T-cell (primary cell): ENCODE measurements at regions not wholly inside any gene's neighbourhood (a gene's known extent, or its start where the extent isn't known, plus 50 kb on each side); places are given as distances from the start of the nearest gene placed in this dataset.

Source experiments
- ATAC-seq, 4 experiments: fragments of 200-7000 bp in 3 of 4; fragments of 150-1000 bp in 1 of 4; cut with Tn5 transposase; replicated peaks in 1 of 4; 1 replicate in 3 of 4; 2 replicates in 1 of 4; pipeline ENCODE4 v1.10.0; 2021; ENCODE audit warnings: moderate library complexity in 3 of 4, mild to moderate bottlenecking in 2 of 4, moderate number of reproducible peaks in 1 of 4
- CTCF ChIA-PET, 2 donors: fragments of 300-600 bp; sonication (Branson Sonifier 250); formaldehyde crosslinking; loops; one replicate each; lab custom pipeline; 2022; ENCODE audit warnings: antibody characterized with exemption in 2 of 2; lab: Charles Lee
- POLR2A ChIA-PET, 2 donors: fragments of 300-600 bp; sonication (Branson Sonifier 250); formaldehyde crosslinking; loops; one replicate each; lab custom pipeline; 2022; ENCODE audit warnings: antibody characterized with exemption in 2 of 2; lab: Charles Lee
- DNase-seq, 35 experiments: peaks; one replicate each; pipeline versions ENCODE4 v3.0.0 to v3.0.0-alpha.2; 2013 to 2023
- H3K27ac ChIP-seq: one replicate; pipeline ENCODE4 v1.5.1; 2013; ENCODE audit warnings: low read length
- H3K27me3 ChIP-seq, 2 experiments: replicated peaks in 1 of 2; 1 replicate in 1 of 2; 2 replicates in 1 of 2; pipeline versions ENCODE4 v1.6.1 to v1.7.0; 2013; ENCODE audit warnings: low read length in 1 of 2, mixed read lengths in 1 of 2; ENCODE audit not compliant: control insufficient read depth in 2 of 2, insufficient read depth in 2 of 2; ENCODE audit errors: extremely low read depth in 1 of 2
- H3K36me3 ChIP-seq, 2 donors: 1 replicate in 1 of 2; 2 replicates in 1 of 2; pipeline versions ENCODE4 v1.6.1 to v1.7.0; 2013; ENCODE audit warnings: low read length in 1 of 2; ENCODE audit not compliant: control insufficient read depth in 2 of 2, insufficient read depth in 1 of 2; ENCODE audit errors: extremely low read depth in 1 of 2
- H3K4me1 ChIP-seq, 2 experiments: 1 replicate in 1 of 2; 2 replicates in 1 of 2; pipeline versions ENCODE4 v1.6.1 to v1.7.0; 2013; ENCODE audit warnings: low read length in 2 of 2, mixed read lengths in 1 of 2; ENCODE audit not compliant: insufficient read depth in 2 of 2, control insufficient read depth in 1 of 2; ENCODE audit errors: extremely low read depth in 1 of 2
- H3K4me3 ChIP-seq, 2 donors: 1 replicate in 1 of 2; 2 replicates in 1 of 2; pipeline versions ENCODE4 v1.5.1 to v1.7.0; 2013; ENCODE audit warnings: mild to moderate bottlenecking in 2 of 2, low read length in 1 of 2, moderate library complexity in 1 of 2; ENCODE audit not compliant: control insufficient read depth in 1 of 2; ENCODE audit errors: extremely low read depth in 1 of 2
- H3K9me3 ChIP-seq: 2 replicates; pipeline ENCODE4 v1.7.0; 2013
- H3K27ac Mint-ChIP-seq, 2 donors: one replicate each; pipeline ENCODE4 v1.8.0; 2020 to 2021; ENCODE audit warnings: mild to moderate bottlenecking in 2 of 2, mixed read lengths in 2 of 2
- H3K27me3 Mint-ChIP-seq, 2 donors: one replicate each; pipeline ENCODE4 v1.8.0; 2021 to 2022; ENCODE audit warnings: mixed read lengths in 2 of 2
- H3K36me3 Mint-ChIP-seq: one replicate; pipeline ENCODE4 v1.8.0; 2021; ENCODE audit warnings: mixed read lengths
- H3K4me1 Mint-ChIP-seq, 3 donors: one replicate each; pipeline ENCODE4 v1.8.0; 2020 to 2022; ENCODE audit warnings: mixed read lengths in 3 of 3, mild to moderate bottlenecking in 1 of 3
- H3K4me3 Mint-ChIP-seq, 3 donors: one replicate each; pipeline ENCODE4 v1.8.0; 2020 to 2022; ENCODE audit warnings: mild to moderate bottlenecking in 3 of 3, mixed read lengths in 3 of 3, moderate library complexity in 3 of 3
- H3K9me3 Mint-ChIP-seq, 3 donors: one replicate each; pipeline ENCODE4 v1.8.0; 2020 to 2022; ENCODE audit warnings: mixed read lengths in 3 of 3
- WGBS: methylation state at CpG from one replicate; pipeline ENCODE4 v1.1.5; 2013; ENCODE audit warnings: missing lambda C conversion rate; ENCODE audit not compliant: insufficient coverage; 5-methylcytosine and 5-hydroxymethylcytosine counted together

DNA sequence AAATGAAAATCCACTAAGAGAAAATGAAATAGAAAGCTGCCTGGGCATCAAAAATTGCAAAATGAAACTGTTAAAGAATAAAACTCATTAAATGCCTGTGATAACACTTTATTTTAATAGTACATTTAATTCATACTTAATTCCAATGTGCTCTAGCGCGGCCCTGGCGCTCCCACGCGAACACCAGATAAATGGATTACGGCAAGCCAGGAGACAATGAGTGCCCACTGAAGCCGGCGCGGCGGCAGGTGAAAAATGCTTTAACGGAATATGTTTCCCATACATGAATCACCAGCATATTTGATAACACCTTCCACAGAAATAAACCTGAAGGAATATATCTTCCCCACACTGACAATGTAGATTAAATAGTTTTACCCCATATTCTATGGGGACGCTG is 245.5 kb downstream of the RBFOX3 start:
- Histone ChIP-seq H3K27me3 (peaks cover 0 to 54% of the 10 kb centered on the region in 2 experiments), H3K9me3 (no peaks in the 10 kb centered on the region), H3K4me1 (no peaks in the 10 kb centered on the region), H3K36me3 (no peaks in the 10 kb centered on the region), H3K4me3 (no peak overlapping the region), H3K27ac (no peak overlapping the region)
- no peak for DNase-seq
- ChIA-PET CTCF (no interaction called here), POLR2A (no interaction called here)
- no peaks in the 10 kb centered on the region for H3K9me3 Mint-ChIP-seq
- H3K4me3 Mint-ChIP-seq: no peak overlapping the region
- no peaks in the 10 kb centered on the region for H3K4me1 Mint-ChIP-seq
- no peaks in the 10 kb centered on the region for H3K36me3 Mint-ChIP-seq
- no peak overlapping the region for H3K27ac Mint-ChIP-seq
- ATAC-seq: no peak
- 97% methylated on average over 10 of the region's 12 CpGs for WGBS
- H3K27me3 Mint-ChIP-seq: peaks cover 17 to 26% of the 10 kb centered on the region in 2 donors

DNA sequence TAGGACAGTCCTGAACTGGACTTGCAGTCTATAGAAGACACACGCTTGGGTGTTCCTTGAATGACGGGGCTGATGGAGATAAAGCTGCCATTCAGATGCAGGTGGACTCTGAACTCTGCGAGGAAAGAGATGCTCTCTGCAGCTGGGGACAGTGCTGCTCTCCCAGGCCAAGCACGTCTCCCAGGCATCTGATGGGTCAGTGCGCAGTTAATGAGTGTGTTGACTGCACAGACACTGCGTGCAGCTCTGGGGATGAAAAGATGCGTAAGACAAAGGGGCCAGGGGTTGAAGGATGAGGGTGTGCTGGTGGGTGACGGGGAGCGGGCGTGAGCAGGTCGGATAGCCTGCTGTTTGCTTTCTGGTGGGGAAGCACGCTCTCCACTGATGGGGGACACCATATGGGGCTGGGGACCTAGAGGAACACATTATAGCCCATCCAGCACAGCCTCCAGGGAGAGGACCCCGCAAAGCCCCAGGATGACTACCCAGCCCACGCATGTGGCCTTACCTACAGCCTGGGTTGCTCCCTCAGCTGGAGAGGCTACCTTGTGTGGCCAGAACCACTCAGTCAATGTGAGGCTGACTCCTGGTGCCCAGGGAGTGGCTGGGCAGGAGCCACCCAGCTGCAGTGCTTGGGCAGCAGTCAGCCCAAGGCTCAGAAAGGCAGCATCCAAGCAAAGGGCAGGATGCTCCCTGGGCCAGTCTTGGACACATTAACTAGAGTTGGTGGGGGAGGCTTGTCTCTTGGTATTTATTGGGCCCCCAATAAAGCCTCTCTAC is 246.3 kb downstream of the RBFOX3 start:
- Mint-ChIP-seq H3K27ac (no peak overlapping the region), H3K4me1 (no peaks in the 10 kb centered on the region), H3K9me3 (no peaks in the 10 kb centered on the region), H3K4me3 (no peak overlapping the region), H3K27me3 (peaks cover 15 to 28% of the 10 kb centered on the region in 2 donors), H3K36me3 (no peaks in the 10 kb centered on the region)
- whole genome bisulfite sequencing: 79% methylated on average over 13 of the region's 14 CpGs
- no peak overlapping the region for H3K4me3 ChIP-seq
- DNase-seq (no peak), ATAC-seq (no peak)
- no peak overlapping the region for H3K27ac ChIP-seq
- no peaks in the 10 kb centered on the region for H3K36me3 ChIP-seq
- H3K9me3 ChIP-seq: no peaks in the 10 kb centered on the region
- H3K4me1 ChIP-seq: no peaks in the 10 kb centered on the region
- peaks cover 0 to 53% of the 10 kb centered on the region in 2 experiments for H3K27me3 ChIP-seq
- ChIA-PET POLR2A (no interaction called here), CTCF (no interaction called here)

DNA sequence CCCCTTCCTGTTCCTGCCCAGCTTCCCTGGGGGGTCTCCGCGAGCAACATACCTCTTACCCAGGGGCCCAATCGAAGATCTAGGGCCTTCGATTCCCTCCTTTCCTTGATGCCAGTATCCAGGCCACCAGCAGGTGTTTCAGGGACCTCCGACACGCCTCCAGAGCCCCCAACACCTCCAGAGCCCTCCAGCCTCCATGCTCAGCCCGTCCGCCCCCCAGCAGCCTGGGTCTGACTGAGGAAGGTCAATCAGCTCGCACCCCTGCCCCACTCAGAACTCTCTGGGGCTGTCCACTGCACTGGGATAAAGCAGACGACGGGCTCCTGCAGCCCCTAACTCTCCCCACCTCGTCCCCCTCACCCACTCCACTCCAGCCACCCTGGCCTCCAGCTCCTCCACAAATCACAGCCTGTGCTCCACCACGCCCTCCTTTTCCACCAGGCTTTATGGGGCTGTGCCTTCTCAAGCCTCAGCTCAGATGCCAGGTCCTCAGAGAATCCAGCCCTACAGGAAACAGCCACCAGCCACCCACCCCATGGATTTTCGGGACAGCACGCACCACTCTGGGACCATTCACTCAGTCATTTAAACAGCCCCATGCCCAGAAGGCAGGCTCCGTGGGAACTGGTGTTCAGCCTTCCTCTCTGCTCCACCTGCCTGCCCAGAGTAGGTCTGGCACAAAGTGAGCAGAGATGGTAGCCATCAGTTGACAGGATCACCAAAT is 247.1 kb downstream of the RBFOX3 start:
- peaks cover 0 to 51% of the 10 kb centered on the region in 2 experiments for H3K27me3 ChIP-seq
- peaks cover 20 to 33% of the 10 kb centered on the region in 2 donors for H3K27me3 Mint-ChIP-seq
- DNase-seq: no peak
- no peak overlapping the region for H3K27ac Mint-ChIP-seq
- H3K9me3 ChIP-seq: no peaks in the 10 kb centered on the region
- H3K4me1 Mint-ChIP-seq: no peaks in the 10 kb centered on the region
- ChIA-PET CTCF (no interaction called here), POLR2A (no interaction called here)
- 71% methylated on average over 16 of the region's 16 CpGs for WGBS
- no peaks in the 10 kb centered on the region for H3K9me3 Mint-ChIP-seq
- no peak for ATAC-seq
- H3K36me3 Mint-ChIP-seq: no peaks in the 10 kb centered on the region
- no peak overlapping the region for H3K27ac ChIP-seq
- no peaks in the 10 kb centered on the region for H3K36me3 ChIP-seq
- no peak overlapping the region for H3K4me3 ChIP-seq
- no peak overlapping the region for H3K4me3 Mint-ChIP-seq
- no peaks in the 10 kb centered on the region for H3K4me1 ChIP-seq

DNA sequence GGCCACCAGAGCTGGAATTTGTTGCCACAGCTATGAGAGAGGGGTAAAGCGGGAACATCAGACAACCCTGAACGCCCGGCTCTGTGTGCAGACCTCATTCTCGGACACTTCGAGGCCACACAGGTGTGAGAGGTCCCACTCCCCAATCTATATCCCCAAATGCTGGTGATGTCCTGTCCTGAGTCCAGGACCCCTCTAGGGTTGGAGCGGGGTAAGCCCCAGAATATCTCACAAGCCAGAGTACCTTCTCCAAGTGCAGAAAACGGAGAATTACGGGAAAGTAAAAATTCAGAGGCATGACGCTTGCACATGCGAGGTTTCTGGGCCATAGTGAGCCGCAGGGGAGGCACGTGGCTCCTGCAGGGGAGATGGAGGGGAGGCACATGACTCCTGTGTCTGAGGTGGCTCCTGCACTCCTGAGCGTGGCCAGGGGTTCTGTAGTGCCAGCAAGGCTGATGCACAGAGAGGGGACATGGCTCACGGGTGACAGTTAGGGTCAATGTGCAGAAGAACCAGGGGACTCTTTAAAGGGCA is 248.0 kb downstream of the RBFOX3 start:
- CTCF ChIA-PET: no interaction called here

DNA sequence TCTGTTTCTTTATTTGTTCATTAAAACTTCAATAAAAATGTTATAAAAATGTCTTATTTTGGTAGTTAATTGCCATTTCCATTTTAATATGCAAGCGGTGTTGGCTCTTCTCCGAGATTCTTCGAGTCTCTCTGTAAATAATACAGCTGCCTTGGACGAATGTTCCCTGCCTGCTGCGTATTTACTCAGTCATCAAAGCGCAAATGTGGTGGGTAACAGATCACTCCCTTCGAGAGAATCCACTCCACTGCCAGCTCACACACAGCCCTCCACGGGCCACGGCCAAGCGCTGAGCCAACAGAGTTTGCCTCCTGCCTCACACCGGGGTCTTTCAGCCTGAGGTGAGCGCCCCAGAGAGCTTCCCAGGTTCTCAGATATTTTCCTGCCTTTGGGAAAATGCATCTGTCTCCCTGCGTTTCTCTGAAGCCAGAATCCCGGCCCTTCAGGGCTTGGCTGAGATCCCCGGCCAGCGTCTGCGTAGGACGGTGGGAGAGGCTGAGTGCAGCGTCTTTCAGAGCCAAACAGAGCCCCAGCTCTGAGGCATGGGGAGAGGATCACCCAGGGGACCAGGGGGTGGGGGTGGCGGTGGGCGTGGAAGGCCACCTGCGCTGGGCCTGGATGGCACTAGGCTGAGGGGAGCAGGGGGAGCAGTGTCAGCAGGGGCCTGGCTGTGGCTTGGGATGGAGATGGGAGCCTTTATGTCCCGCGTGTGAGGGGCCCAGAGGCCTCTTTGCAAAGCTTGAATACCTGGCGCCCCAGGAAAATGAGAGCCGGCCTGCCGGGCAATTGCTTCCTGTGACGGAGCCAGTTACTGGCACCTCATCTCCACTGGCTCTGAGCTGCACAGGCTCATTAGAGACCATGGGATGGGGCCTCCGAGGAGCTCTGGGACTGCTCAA is 248.7 kb downstream of the RBFOX3 start:
- H3K9me3 Mint-ChIP-seq: no peaks in the 10 kb centered on the region
- Histone ChIP-seq H3K4me1 (no peaks in the 10 kb centered on the region), H3K9me3 (no peaks in the 10 kb centered on the region), H3K4me3 (no peak overlapping the region), H3K36me3 (no peaks in the 10 kb centered on the region), H3K27me3 (peaks cover 0 to 55% of the 10 kb centered on the region in 2 experiments), H3K27ac (no peak overlapping the region)
- DNase-seq (no peak), ATAC-seq (no peak)
- H3K4me3 Mint-ChIP-seq: no peak overlapping the region
- WGBS: 61% methylated on average over 28 of the region's 29 CpGs
- H3K36me3 Mint-ChIP-seq: no peaks in the 10 kb centered on the region
- POLR2A ChIA-PET: no interaction called here
- CTCF ChIA-PET: no interaction called here
- H3K27me3 Mint-ChIP-seq: peaks cover 21 to 41% of the 10 kb centered on the region in 2 donors
- H3K4me1 Mint-ChIP-seq: no peaks in the 10 kb centered on the region
- H3K27ac Mint-ChIP-seq: no peak overlapping the region

More for the DNA sequence above, 248.0 kb downstream of the RBFOX3 start:
- Histone ChIP-seq H3K27me3 (peaks cover 0 to 53% of the 10 kb centered on the region in 2 experiments), H3K9me3 (no peaks in the 10 kb centered on the region), H3K4me3 (no peak overlapping the region), H3K36me3 (no peaks in the 10 kb centered on the region), H3K4me1 (no peaks in the 10 kb centered on the region), H3K27ac (no peak overlapping the region)
- no peak for DNase-seq
- POLR2A ChIA-PET: no interaction called here
- Mint-ChIP-seq H3K36me3 (no peaks in the 10 kb centered on the region), H3K9me3 (no peaks in the 10 kb centered on the region), H3K4me3 (no peak overlapping the region), H3K27ac (no peak overlapping the region), H3K4me1 (no peaks in the 10 kb centered on the region), H3K27me3 (peaks cover 25 to 38% of the 10 kb centered on the region in 2 donors)
- ATAC-seq: no peak
- WGBS: 69% methylated on average over 9 of the region's 14 CpGs

DNA sequence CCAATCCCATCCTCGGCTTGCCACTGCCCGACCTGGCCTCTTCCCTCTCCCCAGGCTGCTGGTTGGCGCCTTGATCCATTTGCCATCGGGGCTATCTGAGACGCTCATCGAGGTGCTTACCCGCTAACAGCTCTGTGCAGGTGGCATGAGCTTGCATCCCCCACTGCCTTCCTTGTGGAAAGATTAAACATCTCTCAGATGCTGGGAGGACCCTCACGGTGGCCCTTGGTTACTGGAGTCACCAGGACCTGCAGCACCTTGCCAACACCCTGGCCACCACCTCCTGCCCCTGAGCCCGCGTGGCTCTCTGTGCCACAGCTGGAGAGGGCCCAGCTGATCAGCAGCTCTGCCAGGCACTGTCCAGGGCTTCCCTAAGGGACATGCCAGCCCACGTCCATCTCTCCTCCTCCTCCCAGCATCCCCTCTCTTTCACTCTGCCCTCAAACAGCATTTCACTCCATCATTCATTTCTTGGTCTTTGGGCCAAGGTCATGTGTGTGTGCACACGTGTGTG is 249.6 kb downstream of the RBFOX3 start:
- Histone ChIP-seq H3K9me3 (no peaks in the 10 kb centered on the region), H3K4me3 (no peak overlapping the region), H3K27me3 (peaks cover 0 to 62% of the 10 kb centered on the region in 2 experiments), H3K36me3 (no peaks in the 10 kb centered on the region), H3K27ac (no peak overlapping the region), H3K4me1 (no peaks in the 10 kb centered on the region)
- ATAC-seq: no peak
- Mint-ChIP-seq H3K4me1 (no peaks in the 10 kb centered on the region), H3K36me3 (no peaks in the 10 kb centered on the region), H3K9me3 (no peaks in the 10 kb centered on the region), H3K4me3 (no peak overlapping the region), H3K27ac (no peak overlapping the region), H3K27me3 (peaks cover 21 to 45% of the 10 kb centered on the region in 2 donors)
- DNase-seq: no peak
- CTCF ChIA-PET: no interaction called here
- WGBS: 79% methylated on average over 11 of the region's 12 CpGs
- POLR2A ChIA-PET: no interaction called here
